ENCODE measurements at regions not wholly inside any gene's neighbourhood (a gene's known extent, or its start where the extent isn't known, plus 50 kb on each side); places are given as distances from the start of the nearest gene placed in this dataset.

DNA sequence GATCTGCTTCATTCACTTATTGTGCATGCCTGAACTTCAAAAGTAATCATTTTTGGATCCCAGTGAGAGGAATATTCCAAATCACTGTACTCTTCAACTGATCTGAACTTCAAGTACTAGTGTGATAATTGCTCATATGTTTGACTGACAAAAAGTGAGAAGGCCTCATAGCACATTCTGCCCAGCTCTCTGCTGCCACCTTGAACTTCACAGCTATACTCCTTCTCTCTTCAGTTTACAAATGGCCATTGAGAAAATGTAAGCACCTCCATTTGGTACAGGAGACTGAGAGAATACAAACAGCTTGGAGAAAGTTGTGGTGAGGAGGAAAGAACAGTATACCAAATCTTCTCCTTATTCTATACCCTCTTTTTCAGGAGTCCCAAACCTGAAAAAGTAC is 946.0 kb upstream of the CHAC2 start:
- DNase-seq = no peak

GRCh38 chr2:52818958-52819357 is 948.6 kb upstream of the CHAC2 start:
- DNase-seq = no peak

GRCh38 chr2:52810460-52810859 is 957.1 kb upstream of the CHAC2 start:
- no peak for DNase-seq

- no peak for DNase-seq
Observed at GRCh38 chr2:52805901-52806410, 961.6 kb upstream of the CHAC2 start.

- no peak for DNase-seq
Observed at GRCh38 chr2:52794581-52794980, 973.0 kb upstream of the CHAC2 start.

DNA sequence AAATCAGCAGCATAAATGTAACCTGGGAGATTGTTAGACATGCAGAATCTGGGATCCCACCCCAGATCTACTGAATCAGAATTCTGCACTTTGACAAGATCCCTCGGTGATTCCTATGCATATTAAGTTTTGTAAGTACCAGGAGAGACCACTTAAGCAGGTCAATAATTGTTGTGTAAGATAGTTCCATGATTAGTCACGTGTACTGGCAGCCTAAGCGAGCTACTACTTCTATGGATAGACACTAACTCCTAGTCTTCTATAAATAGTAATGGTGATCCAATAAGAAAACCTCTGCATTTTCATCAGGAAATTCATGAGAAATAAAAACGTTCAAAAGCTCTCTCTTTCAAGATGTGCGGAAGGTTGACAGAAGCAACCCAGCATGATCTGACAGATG is 988.2 kb upstream of the CHAC2 start:
- DNase-seq = no peak

DNA sequence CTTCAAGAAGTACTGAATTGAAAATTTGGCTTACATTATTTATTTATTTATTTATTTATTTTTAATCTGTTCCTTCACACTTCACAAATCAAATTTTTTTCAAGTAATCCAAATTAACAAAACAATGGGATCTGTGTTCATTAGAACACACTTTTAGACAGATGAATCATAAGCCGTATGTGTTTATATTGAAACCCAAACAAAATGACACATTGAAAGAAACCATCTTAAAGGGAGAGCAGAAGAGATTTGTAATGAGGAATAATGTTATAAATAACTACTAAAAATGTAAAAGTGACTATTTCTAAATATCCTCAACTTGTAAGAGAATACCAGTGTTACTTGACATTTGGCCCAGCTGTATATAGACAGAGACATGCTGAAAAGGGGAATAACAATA is 991.0 kb upstream of the CHAC2 start:
- DNase-seq = no peak

DNA sequence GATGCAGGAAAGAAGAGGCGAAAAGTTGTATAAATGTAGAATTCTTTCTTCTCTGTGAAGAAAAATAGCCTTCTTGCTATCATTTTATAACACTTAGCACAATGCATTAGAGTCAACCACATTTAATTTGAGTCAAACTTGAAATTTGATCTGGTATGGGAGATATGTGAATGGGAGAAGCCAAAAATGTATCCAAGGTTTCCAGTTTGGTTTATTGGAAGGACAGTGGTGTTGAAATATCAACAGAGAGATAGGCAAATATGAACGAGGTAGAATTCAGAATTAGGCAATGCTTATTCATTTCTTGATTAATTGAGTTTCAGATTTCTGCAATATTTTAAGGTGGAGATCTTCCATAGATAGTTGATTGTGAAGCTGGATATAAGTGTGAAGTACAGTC is 991.9 kb upstream of the CHAC2 start:
- DNase-seq = no peak

DNA sequence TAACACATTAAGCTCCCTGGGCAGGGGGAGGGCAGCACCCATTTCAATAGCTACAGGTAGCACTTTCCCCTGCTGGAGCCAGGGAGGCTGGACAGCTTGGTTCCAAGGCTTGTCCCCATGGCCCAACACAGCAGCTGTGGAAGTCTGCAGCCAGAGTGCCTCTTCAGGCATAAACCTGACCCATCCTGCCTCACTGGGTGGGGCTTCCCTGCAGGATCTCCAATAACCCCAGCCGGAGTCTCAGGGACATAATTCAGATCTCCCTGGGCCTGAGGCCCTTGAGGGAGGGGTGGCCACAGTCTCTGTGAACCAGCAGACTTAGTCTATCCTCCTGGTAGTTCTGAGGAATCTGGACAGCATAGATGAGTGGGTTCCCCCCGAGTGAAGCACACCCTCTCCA is 1001.9 kb upstream of the CHAC2 start:
- no peak for DNase-seq

GRCh38 chr2:52749764-52750163 is 1017.8 kb upstream of the CHAC2 start:
- no peak for DNase-seq

DNA sequence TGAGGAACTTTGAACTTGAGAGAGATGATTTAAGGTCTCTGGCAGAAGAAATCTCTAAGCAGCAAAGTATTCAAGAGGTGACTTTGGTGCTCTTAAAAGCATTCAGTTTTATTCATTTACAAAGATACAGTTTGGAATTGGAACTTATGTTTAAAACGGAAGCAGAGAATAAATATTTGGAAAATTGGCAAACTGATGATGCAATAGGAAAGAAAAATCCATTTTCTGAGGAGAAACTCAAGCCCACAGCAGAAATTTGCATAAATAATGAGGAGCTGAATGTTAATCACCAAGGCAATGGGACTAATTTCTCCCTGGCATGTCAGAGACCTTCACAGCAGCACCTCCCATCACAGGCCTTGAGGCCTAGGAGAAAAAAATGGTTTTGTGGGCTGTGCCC is 1022.5 kb upstream of the CHAC2 start:
- DNase-seq = no peak

DNA sequence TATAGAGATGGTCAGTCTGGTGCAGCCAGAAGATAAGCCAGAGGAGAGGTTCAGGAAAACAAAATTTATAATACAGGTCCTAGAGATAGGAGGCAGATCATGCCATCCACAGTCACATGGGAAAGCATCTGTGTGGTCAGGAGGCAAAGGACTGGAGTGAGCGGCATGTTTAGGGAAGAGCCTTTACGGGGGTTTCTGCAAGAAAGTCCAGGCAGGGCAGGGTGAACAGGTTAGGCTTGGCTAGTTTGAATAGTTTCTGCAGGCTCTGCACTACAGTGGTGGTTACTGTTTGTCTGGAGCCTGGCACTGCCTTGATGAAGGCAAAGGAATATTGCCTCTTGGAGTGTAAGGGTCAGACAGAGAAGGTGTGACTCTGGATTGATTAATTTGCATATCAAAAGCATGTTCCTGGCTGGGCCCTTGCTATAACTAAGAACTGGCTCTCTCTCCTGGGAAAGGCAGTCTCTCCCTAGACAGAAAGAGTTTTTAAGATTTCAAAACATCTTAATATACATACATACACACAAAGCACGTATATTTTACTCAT is 1034.7 kb upstream of the CHAC2 start:
- DNase-seq = no peak

DNA sequence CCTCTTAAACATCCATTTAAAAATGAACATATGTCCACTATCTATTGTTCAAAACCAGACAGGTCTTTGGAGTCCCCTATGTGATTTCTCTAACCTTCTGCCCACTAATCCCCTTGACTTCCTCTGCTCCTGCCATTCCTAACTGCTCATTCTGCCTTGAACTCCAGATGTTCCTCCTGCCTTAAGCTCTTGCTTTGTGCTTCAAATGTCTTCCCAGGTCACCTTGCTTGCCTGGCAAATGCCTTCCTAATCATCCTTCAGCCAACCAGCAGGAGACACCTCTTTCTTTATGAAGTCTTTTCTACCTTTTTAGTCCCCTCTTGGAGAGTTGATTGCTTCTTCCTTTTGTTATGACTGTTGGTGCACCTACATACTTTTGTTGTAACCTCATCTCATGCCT is 1043.0 kb upstream of the CHAC2 start:
- DNase-seq = no peak

- DNase-seq = no peak
Observed at GRCh38 chr2:52717836-52718235, 1049.8 kb upstream of the CHAC2 start.

DNA sequence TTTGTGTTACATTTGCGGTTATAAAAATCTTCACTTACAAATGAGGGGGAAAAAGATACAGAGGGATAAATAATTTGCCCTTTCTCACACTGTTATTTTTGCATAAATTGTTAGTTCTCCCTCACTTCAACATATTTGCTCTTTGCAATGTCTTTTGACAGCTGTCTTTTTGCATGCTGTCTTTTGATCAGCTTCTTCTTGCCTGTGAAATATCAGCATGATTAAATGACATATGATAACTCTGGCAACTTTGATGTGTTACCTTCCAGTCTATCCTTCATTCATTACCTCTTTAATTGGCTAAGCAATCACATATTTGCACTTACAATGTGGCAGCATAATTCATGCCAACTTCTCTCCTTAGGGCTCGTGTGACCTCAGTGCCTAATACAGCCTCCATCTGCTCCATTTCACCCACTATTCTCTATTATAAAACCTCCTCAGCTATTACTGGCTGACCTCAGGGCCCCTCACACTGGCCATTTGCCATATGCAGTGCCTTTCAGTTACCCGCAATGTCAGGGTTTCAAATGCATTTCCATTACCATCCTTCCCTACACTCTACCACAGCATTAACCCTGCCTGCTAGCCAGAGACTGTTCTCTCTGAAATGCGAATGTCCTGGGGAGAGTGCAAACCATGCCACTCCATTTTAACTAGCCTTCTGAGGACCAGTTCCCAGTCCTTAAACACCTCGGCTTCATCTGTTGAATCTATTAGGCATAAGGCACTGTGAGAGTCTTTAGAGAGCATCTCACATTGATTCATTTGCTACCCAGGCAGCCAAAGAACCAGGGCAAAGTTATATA is 1056.6 kb upstream of the CHAC2 start:
- no peak for DNase-seq

GRCh38 chr2:52704251-52704650 is 1063.4 kb upstream of the CHAC2 start:
- DNase-seq = no peak

DNA sequence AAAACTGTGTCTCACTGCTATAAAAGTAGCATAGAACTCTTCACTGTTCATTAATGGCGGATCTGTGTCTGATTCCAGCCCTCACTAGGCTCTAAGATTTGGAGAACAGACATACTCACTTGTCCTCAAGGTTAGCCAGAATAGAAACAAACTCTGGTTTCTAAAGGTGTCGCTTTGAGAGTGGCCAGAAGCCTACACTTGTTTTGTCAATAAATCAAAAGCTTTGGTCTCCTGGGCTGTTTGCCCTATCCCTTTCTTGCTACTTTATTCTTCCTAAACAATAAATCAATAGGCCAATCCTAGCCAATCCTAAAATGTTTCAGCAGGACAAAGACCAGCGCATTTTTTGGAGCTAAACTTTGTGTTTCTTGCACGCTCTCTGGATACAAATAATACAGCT is 1064.6 kb upstream of the CHAC2 start:
- DNase-seq = no peak

DNA sequence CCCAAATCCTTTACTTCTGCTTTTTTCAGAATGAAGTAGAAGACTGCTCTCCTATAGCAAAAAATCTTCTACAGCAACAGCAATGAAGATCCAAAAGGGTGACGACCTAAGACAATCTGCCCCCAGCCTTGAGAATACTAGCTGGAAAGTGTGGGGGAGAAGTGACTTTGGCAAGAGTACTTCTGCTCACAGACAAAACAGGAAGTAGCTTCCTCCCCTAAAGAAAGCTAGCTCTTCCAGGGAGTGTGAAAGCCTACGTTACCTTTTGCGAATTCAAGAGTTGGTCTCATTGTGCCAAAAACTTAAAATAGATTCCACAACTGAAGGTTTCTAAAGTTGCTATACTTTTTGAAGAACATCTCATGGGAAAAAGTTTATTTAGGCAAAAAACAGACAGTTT is 1069.2 kb upstream of the CHAC2 start:
- DNase-seq = no peak

- DNase-seq = no peak
Observed at GRCh38 chr2:52697690-52698089, 1069.9 kb upstream of the CHAC2 start.

GRCh38 chr2:52695731-52696130 is 1071.9 kb upstream of the CHAC2 start:
- no peak for DNase-seq

GRCh38 chr2:52686935-52687334 is 1080.7 kb upstream of the CHAC2 start:
- DNase-seq = no peak

GRCh38 chr2:52676056-52676455 is 1091.5 kb upstream of the CHAC2 start:
- DNase-seq = no peak

GRCh38 chr2:52668724-52669123 is 1098.9 kb upstream of the CHAC2 start:
- no peak for DNase-seq

DNA sequence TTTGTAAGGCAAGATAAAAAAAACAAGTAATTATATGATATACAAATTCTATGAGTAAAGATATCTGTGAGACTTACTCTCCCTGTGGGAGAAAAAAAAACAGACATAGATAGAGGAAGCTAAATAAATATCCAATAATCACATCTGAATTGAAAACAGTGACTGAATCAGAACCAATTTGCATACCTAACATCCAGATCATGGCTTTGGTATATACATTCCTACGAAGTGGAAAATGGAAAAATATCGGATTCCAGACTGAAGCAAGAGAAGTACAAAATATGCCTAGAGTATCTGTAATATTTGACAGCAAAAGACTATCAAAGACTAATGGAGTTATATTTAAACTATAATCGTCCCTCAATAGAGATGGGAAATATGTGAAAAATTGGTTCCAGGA is 1108.1 kb upstream of the CHAC2 start:
- no peak for DNase-seq

DNA sequence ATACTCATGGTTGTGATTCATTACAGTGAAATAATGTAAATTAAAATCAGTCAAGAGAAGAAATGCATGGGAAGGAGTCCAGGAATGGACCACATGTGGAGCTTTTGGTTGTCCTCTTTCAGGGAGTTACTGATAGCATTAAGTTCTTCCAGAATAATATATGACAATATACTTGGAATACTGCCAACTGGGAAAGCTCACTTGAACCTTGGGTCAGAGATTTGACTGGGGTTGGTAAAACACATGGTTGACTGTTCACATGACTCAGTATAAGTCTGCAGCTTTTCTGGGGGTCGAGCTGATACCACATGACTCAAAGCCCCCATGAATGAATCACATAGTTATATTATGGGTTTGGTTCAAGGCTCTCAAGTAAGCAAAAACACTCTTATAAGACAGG is 1109.0 kb upstream of the CHAC2 start:
- DNase-seq = no peak
